ENCODE measurements at regions not wholly inside any gene's neighbourhood (a gene's known extent, or its start where the extent isn't known, plus 50 kb on each side); places are given as distances from the start of the nearest gene placed in this dataset.
"Not testable (repeated sequence)": the region's sequence is repeated elsewhere in the genome, so short reads cannot be mapped to it uniquely, and the experiment has no call there.

DNA sequence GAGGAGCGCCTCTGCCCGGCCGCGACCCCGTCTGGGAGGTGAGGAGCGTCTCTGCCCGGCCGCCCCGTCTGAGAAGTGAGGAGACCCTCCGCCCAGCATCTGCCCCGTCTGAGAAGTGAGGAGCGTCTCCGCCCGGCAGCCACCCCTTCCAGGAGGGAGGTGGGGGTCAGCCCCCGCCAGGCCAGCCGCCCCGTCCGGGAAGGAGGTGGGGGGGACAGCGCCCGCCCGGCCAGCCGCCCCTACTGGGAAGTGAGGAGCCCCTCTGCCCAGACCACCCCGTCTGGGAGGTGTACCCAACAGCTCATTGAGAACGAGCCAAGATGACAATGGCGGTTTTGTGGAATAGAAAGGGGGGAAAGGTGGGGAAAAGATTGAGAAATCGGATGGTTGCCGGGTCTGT, 164.6 kb downstream of the TEX36 start:
- H3K4me1 Mint-ChIP-seq, H3K4me3 Mint-ChIP-seq, H3K36me3 Mint-ChIP-seq, H3K9me3 Mint-ChIP-seq, H3K27ac Mint-ChIP-seq, DNase-seq: not testable (repeated sequence)
- H3K27me3 Mint-ChIP-seq (ENCODE audit: low read depth in 3 of 3), result peaks cover 0 to 11% (median 6%) of the 10 kb centered on the region in 3 donors

DNA sequence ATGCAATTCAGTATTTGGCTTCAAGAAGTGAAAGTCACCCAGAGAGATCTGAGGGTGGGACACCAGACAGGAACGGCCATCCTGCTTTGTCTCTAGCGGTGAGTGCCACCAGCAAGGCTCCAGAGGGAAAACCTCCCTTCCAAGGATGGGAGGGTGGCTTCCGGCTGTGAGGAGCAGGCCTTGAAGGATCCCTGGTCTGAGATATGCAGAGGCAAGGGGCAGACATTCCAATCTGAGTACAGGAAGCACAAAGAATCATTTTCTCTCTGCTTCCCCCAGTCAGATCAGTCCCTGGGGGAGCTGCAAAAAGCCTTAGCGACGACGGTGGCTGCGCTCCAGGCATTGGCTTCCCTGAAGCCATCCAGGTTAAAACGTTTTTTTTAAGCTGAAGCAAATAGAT, 167.4 kb downstream of the TEX36 start:
- peaks cover 0 to 2% (median 0%) of the 10 kb centered on the region in 6 donors for H3K9me3 Mint-ChIP-seq
- H3K4me1 Mint-ChIP-seq, result no peaks in the 10 kb centered on the region
- H3K4me3 Mint-ChIP-seq, result no peak overlapping the region
- no peak overlapping the region for H3K27ac Mint-ChIP-seq
- H3K27me3 Mint-ChIP-seq (ENCODE audit: low read depth in 3 of 3), result peaks cover 2 to 10% (median 7%) of the 10 kb centered on the region in 3 donors
- DNase-seq, result no peak
- no peaks in the 10 kb centered on the region for H3K36me3 Mint-ChIP-seq

- Mint-ChIP-seq H3K36me3 (no peaks in the 10 kb centered on the region), H3K9me3 (peaks cover 0 to 2% (median 0%) of the 10 kb centered on the region in 6 donors), H3K4me3 (no peak overlapping the region), H3K4me1 (no peaks in the 10 kb centered on the region), H3K27ac (no peak overlapping the region), H3K27me3 (ENCODE audit: low read depth in 3 of 3) (peaks cover 2 to 10% (median 7%) of the 10 kb centered on the region in 3 donors)
- DNase-seq, result no peak
These were observed 168.5 kb downstream of the TEX36 start for GRCh38 chr10:125514206-125515162.

DNA sequence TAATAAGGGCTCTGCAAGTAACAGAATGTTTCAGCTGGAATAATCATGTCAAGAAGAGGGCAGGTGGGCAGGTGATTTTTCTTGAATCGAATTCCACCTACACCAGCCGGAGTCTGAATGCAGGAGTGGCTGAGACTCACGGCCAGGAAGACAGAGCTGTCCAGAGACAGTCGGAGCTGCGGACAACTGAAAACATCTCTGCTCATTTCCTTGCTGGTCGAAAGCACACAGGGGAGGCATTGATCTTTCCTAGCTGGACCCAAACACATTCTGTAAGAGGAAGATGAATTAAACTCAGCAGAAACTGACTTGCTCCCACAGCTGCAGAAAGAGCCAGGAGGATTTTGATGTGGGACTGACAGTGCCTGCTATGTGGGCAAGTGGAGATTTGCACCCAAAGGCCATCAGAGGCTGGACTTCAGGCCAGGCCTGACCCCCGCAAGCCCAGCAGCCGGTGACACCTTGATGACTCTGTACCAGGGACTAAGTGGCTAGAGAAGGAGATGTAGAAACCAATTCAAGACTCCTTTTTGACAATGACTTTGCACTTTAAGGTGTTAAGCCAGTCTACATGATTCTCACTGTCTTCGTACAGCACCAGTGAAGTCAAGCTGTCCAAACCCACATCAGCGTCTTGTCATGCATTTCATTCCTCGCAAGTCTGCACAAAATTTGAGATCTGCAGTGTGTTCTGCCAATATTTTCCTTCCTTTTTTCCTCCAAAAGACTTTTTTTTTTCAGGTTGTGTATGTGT, 169.4 kb downstream of the TEX36 start:
- no peak for DNase-seq
- H3K27me3 Mint-ChIP-seq (ENCODE audit: low read depth in 3 of 3), result peaks cover 2 to 10% (median 7%) of the 10 kb centered on the region in 3 donors
- H3K4me1 Mint-ChIP-seq, result no peaks in the 10 kb centered on the region
- H3K27ac Mint-ChIP-seq, result no peak overlapping the region
- no peaks in the 10 kb centered on the region for H3K36me3 Mint-ChIP-seq
- H3K9me3 Mint-ChIP-seq, result peaks cover 0 to 2% (median 0%) of the 10 kb centered on the region in 6 donors
- no peak overlapping the region for H3K4me3 Mint-ChIP-seq

DNA sequence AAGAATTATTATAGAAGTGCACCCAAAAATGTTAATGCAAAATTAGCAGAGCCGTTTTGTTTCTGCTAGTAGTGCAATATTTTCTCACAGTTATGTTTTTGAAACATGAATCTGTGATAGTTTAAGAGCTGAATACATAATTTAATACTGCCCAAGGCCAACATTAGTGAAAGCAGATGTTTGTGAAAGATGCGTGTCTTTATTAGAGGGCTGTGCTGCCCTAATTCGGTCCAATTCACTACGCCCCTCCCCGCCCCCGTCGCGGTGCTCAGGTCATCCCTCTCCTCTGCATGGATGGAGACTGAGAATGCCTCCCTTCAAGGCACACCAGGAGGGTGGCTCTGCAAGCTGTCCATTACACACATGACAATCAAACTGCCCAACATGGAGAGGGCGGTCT, 172.0 kb downstream of the TEX36 start:
- no peaks in the 10 kb centered on the region for H3K36me3 Mint-ChIP-seq
- H3K4me1 Mint-ChIP-seq, result no peaks in the 10 kb centered on the region
- H3K27ac Mint-ChIP-seq, result no peak overlapping the region
- H3K9me3 Mint-ChIP-seq, result peaks cover 0 to 2% (median 0%) of the 10 kb centered on the region in 6 donors
- H3K27me3 Mint-ChIP-seq (ENCODE audit: low read depth in 3 of 3), result peaks cover 2 to 14% (median 9%) of the 10 kb centered on the region in 3 donors
- H3K4me3 Mint-ChIP-seq, result no peak overlapping the region
- no peak for DNase-seq

- DNase-seq, result no peak
- Mint-ChIP-seq H3K9me3 (no peaks in the 10 kb centered on the region), H3K27me3 (ENCODE audit: low read depth in 3 of 3) (peaks cover 0 to 11% (median 2%) of the 10 kb centered on the region in 3 donors), H3K27ac (no peak overlapping the region), H3K4me3 (no peak overlapping the region), H3K4me1 (no peaks in the 10 kb centered on the region), H3K36me3 (no peaks in the 10 kb centered on the region)
These were observed 177.3 kb downstream of the TEX36 start for GRCh38 chr10:125505648-125506047.

DNA sequence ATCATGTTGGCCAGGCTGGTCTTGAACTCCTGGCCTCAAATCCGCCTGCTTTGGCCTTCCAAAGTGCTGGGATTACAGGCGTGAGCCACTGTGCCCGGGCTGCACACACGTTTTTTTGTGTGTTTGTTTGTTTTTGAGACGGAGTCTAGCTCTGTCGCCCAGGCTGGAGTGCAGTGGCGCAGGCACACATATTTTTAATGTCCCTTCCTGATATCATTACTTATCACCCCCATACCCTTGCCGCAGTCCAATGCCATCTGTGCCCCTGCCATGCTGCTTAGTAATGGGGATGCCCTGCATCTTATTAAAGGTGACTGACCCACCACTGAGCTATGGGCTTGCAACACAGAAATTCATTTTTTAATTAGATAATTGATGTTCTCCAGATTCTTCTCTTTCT, 180.7 kb downstream of the TEX36 start:
- no peaks in the 10 kb centered on the region for H3K9me3 Mint-ChIP-seq
- DNase-seq, result no peak
- H3K27ac Mint-ChIP-seq, result no peak overlapping the region
- no peaks in the 10 kb centered on the region for H3K4me1 Mint-ChIP-seq
- no peak overlapping the region for H3K4me3 Mint-ChIP-seq
- peaks cover 4 to 7% (median 4%) of the 10 kb centered on the region in 3 donors for H3K27me3 Mint-ChIP-seq (ENCODE audit: low read depth in 3 of 3)
- no peaks in the 10 kb centered on the region for H3K36me3 Mint-ChIP-seq

- no peaks in the 10 kb centered on the region for H3K9me3 Mint-ChIP-seq
- no peak for DNase-seq
- peaks cover 6 to 12% (median 8%) of the 10 kb centered on the region in 3 donors for H3K27me3 Mint-ChIP-seq (ENCODE audit: low read depth in 3 of 3)
- H3K4me1 Mint-ChIP-seq, result no peaks in the 10 kb centered on the region
- H3K27ac Mint-ChIP-seq, result no peak overlapping the region
- H3K4me3 Mint-ChIP-seq, result no peak overlapping the region
- H3K36me3 Mint-ChIP-seq, result no peaks in the 10 kb centered on the region
These were observed 187.6 kb downstream of the TEX36 start for GRCh38 chr10:125495386-125495785.

DNA sequence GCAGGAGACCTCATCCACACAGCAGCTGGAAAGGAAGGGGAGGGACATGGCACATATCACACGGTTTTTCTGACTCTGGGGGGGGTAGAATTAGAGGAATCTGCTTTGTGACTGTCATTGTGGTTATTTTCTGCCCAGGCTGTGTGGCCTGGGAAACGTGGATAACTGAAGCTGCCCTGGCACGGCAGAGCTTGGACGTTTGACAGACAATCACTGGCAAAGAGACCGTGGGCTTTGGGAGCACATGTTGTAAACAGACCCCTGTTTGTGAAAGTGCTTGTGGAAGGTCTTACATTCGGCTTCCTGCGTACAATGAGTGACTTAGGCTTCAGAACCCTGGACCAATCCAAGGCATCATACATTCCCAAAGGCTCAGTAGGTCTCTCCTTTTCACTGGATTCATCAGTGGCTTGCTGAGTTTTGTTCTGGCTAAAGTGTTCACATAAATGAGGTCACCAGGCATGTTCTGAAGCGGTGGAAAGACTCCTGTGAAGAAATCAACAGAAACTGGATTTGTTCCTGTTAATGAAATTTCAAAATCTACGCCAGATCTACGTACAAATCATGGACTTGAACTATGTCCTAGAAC, 188.2 kb downstream of the TEX36 start:
- Mint-ChIP-seq H3K27ac (no peak overlapping the region), H3K4me1 (no peaks in the 10 kb centered on the region), H3K9me3 (no peaks in the 10 kb centered on the region), H3K27me3 (ENCODE audit: low read depth in 3 of 3) (peaks cover 8 to 11% (median 11%) of the 10 kb centered on the region in 3 donors), H3K36me3 (no peaks in the 10 kb centered on the region), H3K4me3 (no peak overlapping the region)
- DNase-seq, result no peak

GRCh38 chr10:125491381-125491780, 191.6 kb downstream of the TEX36 start:
- Mint-ChIP-seq H3K36me3 (no peaks in the 10 kb centered on the region), H3K27me3 (ENCODE audit: low read depth in 3 of 3) (peaks cover 3 to 19% (median 7%) of the 10 kb centered on the region in 3 donors), H3K27ac (no peak overlapping the region), H3K4me3 (no peak overlapping the region), H3K9me3 (no peaks in the 10 kb centered on the region), H3K4me1 (no peaks in the 10 kb centered on the region)
- no peak for DNase-seq

DNA sequence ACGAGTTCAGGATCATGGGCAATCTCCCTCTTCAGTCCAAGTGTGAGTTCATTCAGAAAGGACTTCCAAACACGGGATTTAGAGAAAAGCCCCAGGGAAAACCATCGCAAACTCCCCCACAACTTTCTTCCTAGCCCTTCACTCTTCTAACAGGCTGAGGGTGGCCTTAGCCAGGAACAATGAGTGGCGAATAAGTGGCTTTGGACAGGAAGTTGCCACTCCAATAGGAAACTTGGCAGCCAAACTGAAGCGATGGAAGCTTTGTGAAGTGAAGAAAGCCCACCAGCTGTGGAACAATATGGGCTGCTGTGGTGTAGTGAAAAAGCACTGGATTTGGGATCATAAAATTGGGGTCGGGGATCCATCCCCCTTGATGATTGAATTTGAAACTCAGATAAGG, 193.2 kb downstream of the TEX36 start:
- no peak overlapping the region for H3K27ac Mint-ChIP-seq
- peaks cover 3 to 21% (median 11%) of the 10 kb centered on the region in 3 donors for H3K27me3 Mint-ChIP-seq (ENCODE audit: low read depth in 3 of 3)
- H3K9me3 Mint-ChIP-seq, result no peaks in the 10 kb centered on the region
- no peaks in the 10 kb centered on the region for H3K4me1 Mint-ChIP-seq
- H3K4me3 Mint-ChIP-seq, result no peak overlapping the region
- no peaks in the 10 kb centered on the region for H3K36me3 Mint-ChIP-seq
- DNase-seq, result no peak

DNA sequence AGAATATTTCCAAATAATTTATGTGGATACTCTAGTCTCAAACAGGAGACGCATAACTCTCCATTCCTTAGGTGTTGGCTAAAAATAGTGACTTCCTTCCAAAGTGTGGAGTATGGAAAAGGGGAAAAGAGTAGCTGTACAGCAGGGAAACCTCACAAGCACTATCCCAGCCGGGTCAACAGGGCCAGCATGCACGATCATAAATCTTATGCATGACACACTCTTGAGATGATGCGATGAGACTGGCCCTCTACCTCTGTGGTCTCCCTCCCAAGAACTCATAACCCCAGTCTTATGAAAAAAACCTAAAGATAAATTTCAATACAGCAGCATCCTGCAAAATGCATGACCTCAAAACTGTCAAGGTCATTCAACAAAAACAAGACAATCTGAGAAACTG, 197.3 kb downstream of the TEX36 start:
- H3K27ac Mint-ChIP-seq, result no peak overlapping the region
- no peaks in the 10 kb centered on the region for H3K9me3 Mint-ChIP-seq
- no peaks in the 10 kb centered on the region for H3K4me1 Mint-ChIP-seq
- H3K4me3 Mint-ChIP-seq, result no peak overlapping the region
- no peaks in the 10 kb centered on the region for H3K36me3 Mint-ChIP-seq
- no peak for DNase-seq
- H3K27me3 Mint-ChIP-seq (ENCODE audit: low read depth in 3 of 3), result peaks cover 0 to 18% (median 7%) of the 10 kb centered on the region in 3 donors

- DNase-seq, result no peak
- Mint-ChIP-seq H3K4me3 (no peak overlapping the region), H3K36me3 (no peaks in the 10 kb centered on the region), H3K27ac (no peak overlapping the region), H3K4me1 (no peaks in the 10 kb centered on the region), H3K27me3 (ENCODE audit: low read depth in 3 of 3) (peaks cover 2 to 26% (median 7%) of the 10 kb centered on the region in 3 donors), H3K9me3 (no peaks in the 10 kb centered on the region)
These were observed 198.8 kb downstream of the TEX36 start for GRCh38 chr10:125484035-125484732.
